Thyroid gland (tissue), 4 donors: ENCODE measurements at regions not wholly inside any gene's neighbourhood (a gene's known extent, or its start where the extent isn't known, plus 50 kb on each side); places are given as distances from the start of the nearest gene placed in this dataset.

ENCODE experiments used
- DNase-seq, 2 donors: peaks; one replicate each; pipeline ENCODE4 v3.0.0-alpha.2; 2019
- H3K27ac ChIP-seq, 3 donors: fragments of 200-600 bp; sonication (generic); 1 replicate in 2 of 3; 2 replicates in 1 of 3; pipeline ENCODE4 v1.5.1; 2016 to 2019; ENCODE audit warnings: mild to moderate bottlenecking in 1 of 3, moderate library complexity in 1 of 3
- H3K27me3 ChIP-seq: fragments of 200-600 bp; sonication (generic); one replicate; pipeline ENCODE4 v1.5.1; 2019
- H3K36me3 ChIP-seq, 2 donors: fragments of 200-600 bp; sonication (generic); one replicate each; pipeline ENCODE4 v1.5.1; 2016 to 2019
- H3K4me1 ChIP-seq, 2 donors: fragments of 200-600 bp; sonication (generic); one replicate each; pipeline ENCODE4 v1.5.1; 2017 to 2019
- H3K4me3 ChIP-seq, 3 donors: fragments of 200-600 bp; sonication (generic); replicated peaks in 1 of 3; 1 replicate in 2 of 3; 2 replicates in 1 of 3; pipeline ENCODE4 v1.5.1; 2016; ENCODE audit warnings: mild to moderate bottlenecking in 1 of 3
- H3K9me3 ChIP-seq: fragments of 200-600 bp; sonication (generic); one replicate; pipeline ENCODE4 v1.5.1; 2017
- POLR2A ChIP-seq, 2 donors: fragments of 450-650 bp; IDR thresholded peaks; one replicate each; pipeline ENCODE4 v1.6.1; 2017; ENCODE audit warnings: antibody characterized with exemption in 2 of 2, mild to moderate bottlenecking in 2 of 2, moderate library complexity in 1 of 2
- WGBS, 2 donors: methylation state at CpG; one replicate each; pipeline ENCODE4 v1.1.5; 2017; 5-methylcytosine and 5-hydroxymethylcytosine counted together
- intact Hi-C: fragments of 100-400 bp; cut with DNase I; formaldehyde crosslinking; loops from one replicate; pipeline ENCODE4 v1.15.1; 2023
- TF ChIP-seq, protein P1 (sequence below), 6 experiments: fragments of 200-600 bp in 3 of 6; fragments of 450-650 bp in 3 of 6; sonication (generic) in 3 of 6; IDR thresholded peaks; one replicate each; pipeline ENCODE4 v1.5.1; 2016 to 2019; ENCODE audit warnings: antibody characterized with exemption in 6 of 6, mild to moderate bottlenecking in 2 of 6, inconsistent platforms in 1 of 6, moderate library complexity in 1 of 6

GRCh38 chr22:48804811-48805301 lies 1022.8 kb downstream of the BRD1 start:
- no peaks in the 10 kb centered on the region for H3K4me1 ChIP-seq
- WGBS, 2 donors = 63 to 68% methylated on average over 5 to 17 of the region's 22 CpGs
- H3K27me3 ChIP-seq = no peaks in the 10 kb centered on the region
- no peak overlapping the region for H3K27ac ChIP-seq
- intact Hi-C loops = loop anchor here (5.0 kb wide), 1 partner anchor 53 kb away; no protein-coding TSS in a partner anchor
- TF ChIP-seq POLR2A (IDR thresholded peaks at IDR 0.05) = no peak
- TF ChIP-seq, protein P1, sequence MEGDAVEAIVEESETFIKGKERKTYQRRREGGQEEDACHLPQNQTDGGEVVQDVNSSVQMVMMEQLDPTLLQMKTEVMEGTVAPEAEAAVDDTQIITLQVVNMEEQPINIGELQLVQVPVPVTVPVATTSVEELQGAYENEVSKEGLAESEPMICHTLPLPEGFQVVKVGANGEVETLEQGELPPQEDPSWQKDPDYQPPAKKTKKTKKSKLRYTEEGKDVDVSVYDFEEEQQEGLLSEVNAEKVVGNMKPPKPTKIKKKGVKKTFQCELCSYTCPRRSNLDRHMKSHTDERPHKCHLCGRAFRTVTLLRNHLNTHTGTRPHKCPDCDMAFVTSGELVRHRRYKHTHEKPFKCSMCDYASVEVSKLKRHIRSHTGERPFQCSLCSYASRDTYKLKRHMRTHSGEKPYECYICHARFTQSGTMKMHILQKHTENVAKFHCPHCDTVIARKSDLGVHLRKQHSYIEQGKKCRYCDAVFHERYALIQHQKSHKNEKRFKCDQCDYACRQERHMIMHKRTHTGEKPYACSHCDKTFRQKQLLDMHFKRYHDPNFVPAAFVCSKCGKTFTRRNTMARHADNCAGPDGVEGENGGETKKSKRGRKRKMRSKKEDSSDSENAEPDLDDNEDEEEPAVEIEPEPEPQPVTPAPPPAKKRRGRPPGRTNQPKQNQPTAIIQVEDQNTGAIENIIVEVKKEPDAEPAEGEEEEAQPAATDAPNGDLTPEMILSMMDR (IDR thresholded peaks at IDR 0.05) = no peak
- H3K9me3 ChIP-seq = no peaks in the 10 kb centered on the region
- no peaks in the 10 kb centered on the region for H3K36me3 ChIP-seq
- no peak for DNase-seq
- H3K4me3 ChIP-seq = no peak overlapping the region

GRCh38 chr22:48803948-48804810 lies 1023.5 kb downstream of the BRD1 start:
- no peak for DNase-seq
- TF ChIP-seq, protein P1 (IDR thresholded peaks at IDR 0.05) = no peak
- no peaks in the 10 kb centered on the region for H3K27me3 ChIP-seq
- H3K27ac ChIP-seq = no peak overlapping the region
- H3K4me3 ChIP-seq = no peak overlapping the region
- no peaks in the 10 kb centered on the region for H3K4me1 ChIP-seq
- 84 to 89% methylated on average over 16 to 20 of the region's 25 CpGs for WGBS, 2 donors
- H3K36me3 ChIP-seq = no peaks in the 10 kb centered on the region
- no peaks in the 10 kb centered on the region for H3K9me3 ChIP-seq
- intact Hi-C loops = loop anchor here (5.0 kb wide), 1 partner anchor 52 kb away; no protein-coding TSS in a partner anchor

DNA sequence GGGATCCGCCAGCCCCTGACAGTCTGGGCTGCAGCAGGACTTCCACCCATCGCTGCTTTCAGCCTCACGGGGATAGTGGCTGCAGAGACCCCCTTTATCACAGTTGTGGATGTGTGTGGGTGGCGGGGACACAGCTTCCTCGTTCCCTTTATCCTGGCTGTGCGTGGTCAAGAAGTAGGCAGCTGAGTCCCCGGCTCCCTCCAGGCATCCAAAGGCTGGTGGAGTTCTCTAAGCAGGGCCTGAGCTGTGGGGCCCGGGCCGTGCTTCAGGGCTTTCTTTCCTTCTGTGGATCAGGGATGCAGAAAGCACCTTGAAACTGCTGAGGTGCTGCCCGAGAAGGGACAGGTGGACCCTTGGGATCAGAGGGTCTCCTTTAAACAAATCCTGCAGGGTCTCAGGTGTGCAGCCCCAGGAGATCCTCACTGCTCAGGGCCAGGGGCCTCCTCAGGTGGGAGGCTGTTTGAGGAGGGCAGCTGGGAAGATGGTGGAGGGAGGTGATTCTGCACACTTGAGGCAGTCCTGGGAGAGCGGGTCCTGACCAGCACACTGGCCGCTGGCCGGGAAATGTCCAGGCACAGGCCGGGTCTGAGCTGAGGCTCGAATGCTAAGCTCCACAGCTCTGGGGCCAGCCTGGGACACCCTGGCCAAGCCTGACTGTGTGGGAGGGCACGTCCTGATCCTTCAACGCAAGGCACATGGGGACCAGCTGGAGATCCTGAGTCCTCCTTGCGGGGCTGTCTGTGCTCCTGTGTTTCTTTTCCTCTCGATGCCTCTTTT lies 1024.3 kb downstream of the BRD1 start:
- no peak for DNase-seq
- Histone ChIP-seq H3K27ac (no peak overlapping the region), H3K9me3 (no peaks in the 10 kb centered on the region), H3K36me3 (no peaks in the 10 kb centered on the region), H3K4me1 (no peaks in the 10 kb centered on the region), H3K4me3 (no peak overlapping the region), H3K27me3 (no peaks in the 10 kb centered on the region)
- 62 to 69% methylated on average over 9 to 11 of the region's 19 CpGs for WGBS, 2 donors
- intact Hi-C loops = loop anchor here (5.0 kb wide), 1 partner anchor 51 kb away; no protein-coding TSS in a partner anchor
- TF ChIP-seq, protein P1 (IDR thresholded peaks at IDR 0.05) = no peak
- TF ChIP-seq POLR2A (IDR thresholded peaks at IDR 0.05) = no peak

DNA sequence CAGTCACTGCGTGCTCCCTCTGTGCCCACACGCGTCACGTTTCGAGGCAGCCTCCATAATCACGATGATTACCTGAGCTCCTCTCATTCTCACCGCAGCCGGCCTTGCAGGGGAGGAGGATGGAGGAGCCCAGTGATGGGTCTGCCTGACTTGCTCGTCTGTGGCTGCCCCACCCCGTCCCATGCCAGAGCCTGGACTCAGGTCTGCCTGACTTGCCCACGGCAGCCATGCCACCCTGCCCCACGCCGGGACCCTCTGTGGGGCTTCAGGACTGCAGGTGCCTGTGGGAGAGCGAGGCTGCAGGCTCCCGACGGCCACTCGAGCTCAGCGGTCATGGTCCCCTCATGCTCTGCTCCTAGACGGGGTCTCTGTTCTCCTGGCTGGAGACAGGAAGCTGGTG lies 1025.1 kb downstream of the BRD1 start:
- no peaks in the 10 kb centered on the region for H3K4me1 ChIP-seq
- no peak overlapping the region for H3K27ac ChIP-seq
- TF ChIP-seq, protein P1 (IDR thresholded peaks at IDR 0.05) = no peak
- TF ChIP-seq POLR2A (IDR thresholded peaks at IDR 0.05) = no peak
- H3K36me3 ChIP-seq = no peaks in the 10 kb centered on the region
- H3K27me3 ChIP-seq = no peaks in the 10 kb centered on the region
- WGBS, 2 donors = 70 to 77% methylated on average over 17 to 19 of the region's 19 CpGs
- no peak overlapping the region for H3K4me3 ChIP-seq
- intact Hi-C loops = loop anchor here (5.0 kb wide), 1 partner anchor 50 kb away; no protein-coding TSS in a partner anchor
- no peak for DNase-seq
- no peaks in the 10 kb centered on the region for H3K9me3 ChIP-seq
